Fibroblast of lung (primary cell): ENCODE measurements at regions not wholly inside any gene's neighbourhood (a gene's known extent, or its start where the extent isn't known, plus 50 kb on each side); places are given as distances from the start of the nearest gene placed in this dataset.

ENCODE experiments used
- DNase-seq, 2 donors: peaks; one replicate each; pipeline versions ENCODE4 v3.0.0 to v3.0.0-alpha.2; 2010; ENCODE audit warnings: low read depth in 2 of 2
- H2AFZ ChIP-seq: 2 replicates; pipeline ENCODE4 v1.5.1; 2012; ENCODE audit warnings: low read length, control low read depth, inconsistent platforms
- H3K27ac ChIP-seq: 2 replicates; pipeline ENCODE4 v1.5.1; 2011; ENCODE audit warnings: low read length, control low read depth; ENCODE audit not compliant: insufficient read depth
- H3K27me3 ChIP-seq: 2 replicates; pipeline ENCODE4 v1.5.1; 2011; ENCODE audit warnings: mild to moderate bottlenecking, low read length; ENCODE audit not compliant: control insufficient read depth, insufficient read depth
- H3K36me3 ChIP-seq: 2 replicates; pipeline ENCODE4 v1.5.1; 2011; ENCODE audit warnings: low read length; ENCODE audit not compliant: control insufficient read depth, insufficient read depth
- H3K4me1 ChIP-seq: 2 replicates; pipeline ENCODE4 v1.5.1; 2011; ENCODE audit warnings: low read length; ENCODE audit not compliant: control insufficient read depth, insufficient read depth; ENCODE audit errors: extremely low read depth
- H3K4me2 ChIP-seq: 2 replicates; pipeline ENCODE4 v1.5.1; 2011; ENCODE audit warnings: low read length, control low read depth; ENCODE audit not compliant: insufficient read depth; ENCODE audit errors: extremely low read depth
- H3K4me3 ChIP-seq, 4 experiments: fragments of 200-600 bp in 1 of 4; sonication (generic) in 1 of 4; replicated peaks in 1 of 4; 2 replicates each; pipeline ENCODE4 v1.5.1; 2011 to 2016; ENCODE audit warnings: low read length in 4 of 4, low read depth in 3 of 4, mild to moderate bottlenecking in 3 of 4, control low read depth in 2 of 4, inconsistent platforms in 1 of 4, mixed read lengths in 1 of 4; ENCODE audit not compliant: insufficient read depth in 1 of 4; ENCODE audit errors: control extremely low read depth in 1 of 4
- H3K79me2 ChIP-seq: 2 replicates; pipeline ENCODE4 v1.5.1; 2012; ENCODE audit warnings: mild to moderate bottlenecking, low read length, inconsistent platforms; ENCODE audit not compliant: control insufficient read depth, insufficient read depth
- H3K9ac ChIP-seq: 2 replicates; pipeline ENCODE4 v1.5.1; 2011; ENCODE audit warnings: mild to moderate bottlenecking, low read length, control low read depth; ENCODE audit not compliant: insufficient read depth
- H3K9me3 ChIP-seq: 2 replicates; pipeline ENCODE4 v1.5.1; 2012; ENCODE audit warnings: low read depth, low read length; ENCODE audit not compliant: control insufficient read depth, insufficient read depth
- H4K20me1 ChIP-seq: 2 replicates; pipeline ENCODE4 v1.5.1; 2011; ENCODE audit warnings: low read length; ENCODE audit not compliant: control insufficient read depth, insufficient read depth; ENCODE audit errors: extremely low read depth
- EZH2 ChIP-seq: IDR thresholded peaks from 2 replicates; pipeline ENCODE4 v1.5.1; 2012; ENCODE audit warnings: low read length, control low read depth, mild to moderate bottlenecking; ENCODE audit errors: missing control alignments
- TF ChIP-seq, protein P1 (sequence below), 2 donors: IDR thresholded peaks in 1 of 2; conservative IDR thresholded peaks in 1 of 2; 1 replicate in 1 of 2; 2 replicates in 1 of 2; pipeline ENCODE4 v1.5.1; 2011 to 2012; ENCODE audit warnings: low read length in 2 of 2, control low read depth in 1 of 2, inconsistent platforms in 1 of 2, low read depth in 1 of 2, mild to moderate bottlenecking in 1 of 2

DNA sequence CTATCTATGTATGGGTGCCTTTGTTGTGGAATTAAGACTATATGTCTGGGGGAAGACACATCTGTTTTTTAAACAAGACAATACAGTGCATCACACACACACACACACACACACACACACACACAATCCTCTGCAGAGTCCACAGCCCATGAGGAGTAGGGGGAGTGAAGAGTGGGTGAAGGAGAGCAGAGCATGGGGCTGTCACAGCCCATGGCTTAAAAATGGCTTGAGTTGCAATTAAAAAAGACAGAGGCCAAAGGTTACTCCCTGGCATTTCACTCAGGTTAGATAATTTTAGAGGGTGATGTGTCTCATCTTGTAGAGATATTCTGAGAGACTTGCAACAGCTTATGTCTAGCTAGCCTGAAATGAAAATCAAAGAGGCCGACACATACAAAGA, 176.5 kb upstream of the PLXNA2 start:
- DNase-seq: no peak
- no peaks in the 10 kb centered on the region for H3K27me3 ChIP-seq

GRCh38 chr1:208421486-208421885, 177.3 kb upstream of the PLXNA2 start:
- Histone ChIP-seq H3K27ac (no peak overlapping the region), H3K4me2 (no peak overlapping the region), H3K9me3 (no peaks in the 10 kb centered on the region), H3K4me1 (no peaks in the 10 kb centered on the region), H3K79me2 (no peaks in the 10 kb centered on the region), H3K27me3 (no peaks in the 10 kb centered on the region), H3K9ac (no peak overlapping the region), H2AFZ (no peak overlapping the region), H3K36me3 (no peaks in the 10 kb centered on the region), H4K20me1 (no peaks in the 10 kb centered on the region), H3K4me3 (no peak overlapping the region)
- no peak for DNase-seq
- TF ChIP-seq, protein P1, sequence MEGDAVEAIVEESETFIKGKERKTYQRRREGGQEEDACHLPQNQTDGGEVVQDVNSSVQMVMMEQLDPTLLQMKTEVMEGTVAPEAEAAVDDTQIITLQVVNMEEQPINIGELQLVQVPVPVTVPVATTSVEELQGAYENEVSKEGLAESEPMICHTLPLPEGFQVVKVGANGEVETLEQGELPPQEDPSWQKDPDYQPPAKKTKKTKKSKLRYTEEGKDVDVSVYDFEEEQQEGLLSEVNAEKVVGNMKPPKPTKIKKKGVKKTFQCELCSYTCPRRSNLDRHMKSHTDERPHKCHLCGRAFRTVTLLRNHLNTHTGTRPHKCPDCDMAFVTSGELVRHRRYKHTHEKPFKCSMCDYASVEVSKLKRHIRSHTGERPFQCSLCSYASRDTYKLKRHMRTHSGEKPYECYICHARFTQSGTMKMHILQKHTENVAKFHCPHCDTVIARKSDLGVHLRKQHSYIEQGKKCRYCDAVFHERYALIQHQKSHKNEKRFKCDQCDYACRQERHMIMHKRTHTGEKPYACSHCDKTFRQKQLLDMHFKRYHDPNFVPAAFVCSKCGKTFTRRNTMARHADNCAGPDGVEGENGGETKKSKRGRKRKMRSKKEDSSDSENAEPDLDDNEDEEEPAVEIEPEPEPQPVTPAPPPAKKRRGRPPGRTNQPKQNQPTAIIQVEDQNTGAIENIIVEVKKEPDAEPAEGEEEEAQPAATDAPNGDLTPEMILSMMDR (conservative IDR thresholded peaks at IDR 0.05 in 1 of 2, IDR thresholded peaks at IDR 0.05 in 1 of 2; ENCODE audit: low read depth in 1 of 2, low read length in 2 of 2): no peak
- no peak for TF ChIP-seq EZH2

More for the DNA sequence above, 176.5 kb upstream of the PLXNA2 start:
- H3K4me3 ChIP-seq: no peak overlapping the region
- H4K20me1 ChIP-seq: no peaks in the 10 kb centered on the region
- H3K36me3 ChIP-seq: no peaks in the 10 kb centered on the region
- no peak overlapping the region for H2AFZ ChIP-seq
- H3K9me3 ChIP-seq: no peaks in the 10 kb centered on the region
- H3K4me2 ChIP-seq: no peak overlapping the region
- H3K27ac ChIP-seq: no peak overlapping the region
- H3K4me1 ChIP-seq: no peaks in the 10 kb centered on the region
- no peaks in the 10 kb centered on the region for H3K79me2 ChIP-seq
- no peak overlapping the region for H3K9ac ChIP-seq
- TF ChIP-seq EZH2: no peak
- TF ChIP-seq, protein P1 (conservative IDR thresholded peaks at IDR 0.05 in 1 of 2, IDR thresholded peaks at IDR 0.05 in 1 of 2; ENCODE audit: low read depth in 1 of 2, low read length in 2 of 2): no peak

GRCh38 chr1:208423526-208423925, 179.3 kb upstream of the PLXNA2 start:
- DNase-seq: no peak
- Histone ChIP-seq H3K4me2 (no peak overlapping the region), H3K4me1 (no peaks in the 10 kb centered on the region), H3K9me3 (no peaks in the 10 kb centered on the region), H3K9ac (no peak overlapping the region), H4K20me1 (no peaks in the 10 kb centered on the region), H3K79me2 (no peaks in the 10 kb centered on the region), H3K27me3 (no peaks in the 10 kb centered on the region), H3K27ac (no peak overlapping the region), H3K36me3 (no peaks in the 10 kb centered on the region), H2AFZ (no peak overlapping the region), H3K4me3 (no peak overlapping the region)
- TF ChIP-seq, protein P1 (conservative IDR thresholded peaks at IDR 0.05 in 1 of 2, IDR thresholded peaks at IDR 0.05 in 1 of 2; ENCODE audit: low read depth in 1 of 2, low read length in 2 of 2): no peak
- TF ChIP-seq EZH2: no peak
